ENCODE measurements at regions not wholly inside any gene's neighbourhood (a gene's known extent, or its start where the extent isn't known, plus 50 kb on each side); places are given as distances from the start of the nearest gene placed in this dataset.

- H4K20me1 ChIP-seq (ENCODE audit: low read depth, low read length) = no peaks in the 10 kb centered on the region
- H3K4me2 ChIP-seq (ENCODE audit: low read depth, low read length, poor library complexity, severe bottlenecking) = no peak overlapping the region
- no peaks in the 10 kb centered on the region for H3K79me2 ChIP-seq (ENCODE audit: insufficient read depth, low read length)
- no peaks in the 10 kb centered on the region for H3K27me3 ChIP-seq (ENCODE audit: low read length)
- no peak for TF ChIP-seq CTCF (IDR thresholded peaks at IDR 0.05; ENCODE audit: insufficient read depth, low read length, poor library complexity, severe bottlenecking)
- TF ChIP-seq EZH2phosphoT487 (conservative IDR thresholded peaks at IDR 0.05; ENCODE audit: low read length) = no peak
- H2AFZ ChIP-seq (ENCODE audit: low read depth, low read length, severe bottlenecking) = no peak overlapping the region
- no peaks in the 10 kb centered on the region for H3K9me2 ChIP-seq (replicated peaks; ENCODE audit: insufficient read depth, low read length)
- H3K9me3 ChIP-seq (ENCODE audit: insufficient read depth, low read length) = no peaks in the 10 kb centered on the region
- H3K36me3 ChIP-seq (ENCODE audit: low read length) = no peaks in the 10 kb centered on the region
- H3K4me3 ChIP-seq (ENCODE audit: insufficient read depth, low read length, poor library complexity, severe bottlenecking) = no peak overlapping the region
- no peak overlapping the region for H3K9ac ChIP-seq (ENCODE audit: low read length)
- no peak overlapping the region for H3K27ac ChIP-seq (ENCODE audit: low read depth, low read length)
- no peaks in the 10 kb centered on the region for H3F3A ChIP-seq (ENCODE audit: insufficient read depth)
Observed at GRCh38 chr10:4515721-4516120, 310.3 kb upstream of the AKR1E2 start.

GRCh38 chr10:4514445-4515108 lies 311.4 kb upstream of the AKR1E2 start:
- Histone ChIP-seq H3K9me2 (replicated peaks; ENCODE audit: insufficient read depth, low read length) (no peaks in the 10 kb centered on the region), H2AFZ (ENCODE audit: low read depth, low read length, severe bottlenecking) (no peak overlapping the region), H3K36me3 (ENCODE audit: low read length) (no peaks in the 10 kb centered on the region), H4K20me1 (ENCODE audit: low read depth, low read length) (no peaks in the 10 kb centered on the region), H3K27me3 (ENCODE audit: low read length) (no peaks in the 10 kb centered on the region), H3K4me2 (ENCODE audit: low read depth, low read length, poor library complexity, severe bottlenecking) (no peak overlapping the region), H3K27ac (ENCODE audit: low read depth, low read length) (no peak overlapping the region), H3K9me3 (ENCODE audit: insufficient read depth, low read length) (no peaks in the 10 kb centered on the region), H3K9ac (ENCODE audit: low read length) (no peak overlapping the region), H3F3A (ENCODE audit: insufficient read depth) (no peaks in the 10 kb centered on the region), H3K4me3 (ENCODE audit: insufficient read depth, low read length, poor library complexity, severe bottlenecking) (no peak overlapping the region), H3K79me2 (ENCODE audit: insufficient read depth, low read length) (no peaks in the 10 kb centered on the region)
- no peak for TF ChIP-seq CTCF (IDR thresholded peaks at IDR 0.05; ENCODE audit: insufficient read depth, low read length, poor library complexity, severe bottlenecking)
- TF ChIP-seq EZH2phosphoT487 (conservative IDR thresholded peaks at IDR 0.05; ENCODE audit: low read length) = no peak

- no peaks in the 10 kb centered on the region for H3K9me2 ChIP-seq (replicated peaks; ENCODE audit: insufficient read depth, low read length)
- no peak overlapping the region for H3K27ac ChIP-seq (ENCODE audit: low read depth, low read length)
- H3K9ac ChIP-seq (ENCODE audit: low read length) = no peak overlapping the region
- H3K36me3 ChIP-seq (ENCODE audit: low read length) = no peaks in the 10 kb centered on the region
- H3K4me2 ChIP-seq (ENCODE audit: low read depth, low read length, poor library complexity, severe bottlenecking) = no peak overlapping the region
- no peak overlapping the region for H2AFZ ChIP-seq (ENCODE audit: low read depth, low read length, severe bottlenecking)
- no peaks in the 10 kb centered on the region for H4K20me1 ChIP-seq (ENCODE audit: low read depth, low read length)
- H3F3A ChIP-seq (ENCODE audit: insufficient read depth) = no peaks in the 10 kb centered on the region
- TF ChIP-seq EZH2phosphoT487 (conservative IDR thresholded peaks at IDR 0.05; ENCODE audit: low read length) (no peak), CTCF (IDR thresholded peaks at IDR 0.05; ENCODE audit: insufficient read depth, low read length, poor library complexity, severe bottlenecking) (no peak)
- no peaks in the 10 kb centered on the region for H3K9me3 ChIP-seq (ENCODE audit: insufficient read depth, low read length)
- no peaks in the 10 kb centered on the region for H3K79me2 ChIP-seq (ENCODE audit: insufficient read depth, low read length)
- no peaks in the 10 kb centered on the region for H3K27me3 ChIP-seq (ENCODE audit: low read length)
- no peak overlapping the region for H3K4me3 ChIP-seq (ENCODE audit: insufficient read depth, low read length, poor library complexity, severe bottlenecking)
Observed at GRCh38 chr10:4512671-4513240, 313.3 kb upstream of the AKR1E2 start.
